Testis (tissue), 2 donors: ENCODE measurements at regions not wholly inside any gene's neighbourhood (a gene's known extent, or its start where the extent isn't known, plus 50 kb on each side); places are given as distances from the start of the nearest gene placed in this dataset.

Experiments used
- DNase-seq: peaks from one replicate; pipeline ENCODE4 v3.0.0-alpha.2; 2019
- H3K27ac ChIP-seq, 2 donors: fragments of 200-600 bp; sonication (generic); one replicate each; pipeline ENCODE4 v1.5.1; 2019
- H3K27me3 ChIP-seq: fragments of 200-600 bp; sonication (generic); one replicate; pipeline ENCODE4 v1.5.1; 2019
- H3K36me3 ChIP-seq: fragments of 200-600 bp; sonication (generic); one replicate; pipeline ENCODE4 v1.5.1; 2017; ENCODE audit warnings: low read depth; ENCODE audit errors: missing control alignments
- H3K4me1 ChIP-seq: fragments of 200-600 bp; sonication (generic); one replicate; pipeline ENCODE4 v1.5.1; 2019
- H3K4me3 ChIP-seq, 2 donors: fragments of 200-600 bp; sonication (generic); one replicate each; pipeline ENCODE4 v1.5.1; 2017 to 2019
- H3K9me3 ChIP-seq: fragments of 200-600 bp; sonication (generic); one replicate; pipeline ENCODE4 v1.5.1; 2017
- POLR2A ChIP-seq: fragments of 450-650 bp; IDR thresholded peaks from one replicate; pipeline ENCODE4 v1.6.1; 2017; ENCODE audit warnings: antibody characterized with exemption, mild to moderate bottlenecking, moderate library complexity
- WGBS, 2 donors: methylation state at CpG; one replicate each; pipeline ENCODE4 v1.1.5; 2018; 5-methylcytosine and 5-hydroxymethylcytosine counted together
- intact Hi-C: fragments of 100-400 bp; cut with DNase I; formaldehyde crosslinking; loops from one replicate; pipeline ENCODE4 v1.15.1; 2023; ENCODE audit warnings: low total_unique reads
- TF ChIP-seq, protein P1 (sequence below), 3 experiments: fragments of 450-650 bp in 2 of 3; fragments of 200-600 bp in 1 of 3; sonication (generic) in 1 of 3; IDR thresholded peaks; one replicate each; pipeline ENCODE4 v1.5.1; 2016 to 2019; ENCODE audit warnings: antibody characterized with exemption in 3 of 3, mild to moderate bottlenecking in 2 of 3, moderate library complexity in 1 of 3

DNA sequence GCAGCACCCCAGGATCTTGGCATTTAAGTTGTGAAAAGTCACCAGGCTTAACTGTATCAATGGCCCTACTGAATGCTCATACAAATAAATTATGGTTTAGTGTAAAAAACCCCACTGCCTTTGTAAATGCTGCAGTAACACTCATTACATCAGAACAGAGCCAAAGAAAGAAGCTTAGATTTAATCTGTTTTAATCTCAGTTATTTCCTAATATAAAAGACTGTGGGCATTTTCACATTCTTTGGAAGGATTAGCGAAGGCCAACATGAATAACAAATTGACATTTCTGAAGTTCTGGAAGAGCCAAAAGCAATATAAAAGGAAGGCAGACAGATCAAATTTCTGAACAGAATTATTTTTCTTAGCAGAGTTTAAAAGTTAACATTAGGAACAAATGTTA lies 140.0 kb upstream of the HCCS start:
- Histone ChIP-seq H3K36me3 (no peaks in the 10 kb centered on the region), H3K9me3 (no peaks in the 10 kb centered on the region), H3K27me3 (no peaks in the 10 kb centered on the region), H3K4me1 (no peaks in the 10 kb centered on the region), H3K27ac (no peak overlapping the region), H3K4me3 (no peak overlapping the region)
- TF ChIP-seq, protein P1, sequence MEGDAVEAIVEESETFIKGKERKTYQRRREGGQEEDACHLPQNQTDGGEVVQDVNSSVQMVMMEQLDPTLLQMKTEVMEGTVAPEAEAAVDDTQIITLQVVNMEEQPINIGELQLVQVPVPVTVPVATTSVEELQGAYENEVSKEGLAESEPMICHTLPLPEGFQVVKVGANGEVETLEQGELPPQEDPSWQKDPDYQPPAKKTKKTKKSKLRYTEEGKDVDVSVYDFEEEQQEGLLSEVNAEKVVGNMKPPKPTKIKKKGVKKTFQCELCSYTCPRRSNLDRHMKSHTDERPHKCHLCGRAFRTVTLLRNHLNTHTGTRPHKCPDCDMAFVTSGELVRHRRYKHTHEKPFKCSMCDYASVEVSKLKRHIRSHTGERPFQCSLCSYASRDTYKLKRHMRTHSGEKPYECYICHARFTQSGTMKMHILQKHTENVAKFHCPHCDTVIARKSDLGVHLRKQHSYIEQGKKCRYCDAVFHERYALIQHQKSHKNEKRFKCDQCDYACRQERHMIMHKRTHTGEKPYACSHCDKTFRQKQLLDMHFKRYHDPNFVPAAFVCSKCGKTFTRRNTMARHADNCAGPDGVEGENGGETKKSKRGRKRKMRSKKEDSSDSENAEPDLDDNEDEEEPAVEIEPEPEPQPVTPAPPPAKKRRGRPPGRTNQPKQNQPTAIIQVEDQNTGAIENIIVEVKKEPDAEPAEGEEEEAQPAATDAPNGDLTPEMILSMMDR (IDR thresholded peaks at IDR 0.05): no peak
- TF ChIP-seq POLR2A: no peak
- no peak for DNase-seq
- intact Hi-C loops: no loop called here
- 73 to 80% methylated on average over 1 of the region's 1 CpG for WGBS, 2 donors

DNA sequence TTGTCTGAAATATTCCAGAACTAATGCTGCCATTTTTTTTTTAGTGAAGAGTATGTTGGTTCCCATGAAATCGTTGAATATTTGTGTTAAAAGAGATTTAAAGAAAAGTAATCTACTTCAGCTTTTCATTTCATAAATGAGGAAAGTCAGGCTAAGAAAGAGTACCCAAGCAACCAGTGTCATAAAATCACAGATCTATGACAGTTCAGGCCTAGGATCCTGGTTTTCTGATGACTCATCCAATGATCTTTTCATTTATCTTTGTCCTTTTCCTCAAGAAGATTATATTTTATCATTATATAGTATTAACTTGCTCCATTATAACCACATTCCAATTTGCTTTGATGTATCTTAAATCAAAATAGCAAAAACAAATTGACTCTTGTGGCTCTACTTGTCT lies 139.4 kb upstream of the HCCS start:
- Histone ChIP-seq H3K27me3 (no peaks in the 10 kb centered on the region), H3K27ac (no peak overlapping the region), H3K36me3 (no peaks in the 10 kb centered on the region), H3K4me1 (no peaks in the 10 kb centered on the region), H3K4me3 (no peak overlapping the region), H3K9me3 (no peaks in the 10 kb centered on the region)
- intact Hi-C loops: no loop called here
- no peak for TF ChIP-seq POLR2A
- TF ChIP-seq, protein P1 (IDR thresholded peaks at IDR 0.05): no peak
- 88 to 91% methylated on average over 1 of the region's 1 CpG for WGBS, 2 donors
- no peak for DNase-seq

DNA sequence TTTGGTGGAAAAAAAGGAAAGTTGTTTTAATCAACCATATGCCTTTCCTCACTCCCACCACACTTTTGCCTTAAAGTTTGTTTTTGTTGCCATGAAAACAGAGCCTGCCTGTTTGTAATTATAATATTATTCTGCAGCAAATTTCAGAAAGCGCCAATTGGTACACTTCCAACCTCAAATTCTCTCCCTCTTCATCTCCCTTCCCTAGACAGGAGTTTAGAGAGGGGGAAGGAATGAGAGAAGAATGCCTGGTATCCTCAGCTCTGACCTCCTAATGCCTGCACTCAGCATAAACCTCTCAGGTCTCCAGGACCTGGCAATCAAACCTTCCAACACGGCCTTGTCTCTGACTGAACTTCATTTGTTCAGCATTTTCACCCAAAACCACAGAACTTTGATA lies 138.4 kb upstream of the HCCS start:
- Histone ChIP-seq H3K36me3 (no peaks in the 10 kb centered on the region), H3K4me3 (no peak overlapping the region), H3K27me3 (no peaks in the 10 kb centered on the region), H3K4me1 (no peaks in the 10 kb centered on the region), H3K27ac (no peak overlapping the region), H3K9me3 (no peaks in the 10 kb centered on the region)
- 49 to 67% methylated on average over 2 of the region's 2 CpGs for WGBS, 2 donors
- TF ChIP-seq, protein P1 (IDR thresholded peaks at IDR 0.05): no peak
- TF ChIP-seq POLR2A: no peak
- intact Hi-C loops: no loop called here
- DNase-seq: no peak

DNA sequence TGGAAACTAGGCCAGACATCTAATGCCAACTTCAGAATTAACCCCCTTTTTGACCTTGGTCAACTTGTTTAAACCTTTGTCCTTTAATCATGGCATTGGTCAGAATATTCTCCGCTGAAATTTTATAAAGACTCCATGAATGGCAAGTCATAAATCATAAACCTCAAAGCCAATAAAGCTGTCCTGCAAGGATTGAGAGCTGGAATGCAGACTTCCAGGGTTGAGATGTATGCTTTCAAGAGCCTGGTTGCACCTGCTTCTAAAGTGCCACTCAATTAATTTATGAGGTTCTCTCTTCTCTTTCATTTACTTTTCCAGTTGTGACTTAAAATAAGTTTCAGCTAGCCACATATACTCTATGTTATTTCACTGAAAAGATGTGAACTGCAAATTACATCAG lies 136.2 kb upstream of the HCCS start:
- no peak for TF ChIP-seq POLR2A
- TF ChIP-seq, protein P1 (IDR thresholded peaks at IDR 0.05): no peak
- WGBS, 2 donors: 90 to 95% methylated on average over 1 of the region's 1 CpG
- no peak overlapping the region for H3K27ac ChIP-seq
- no peaks in the 10 kb centered on the region for H3K36me3 ChIP-seq
- H3K27me3 ChIP-seq: no peaks in the 10 kb centered on the region
- no peak overlapping the region for H3K4me3 ChIP-seq
- intact Hi-C loops: no loop called here
- no peaks in the 10 kb centered on the region for H3K4me1 ChIP-seq
- no peak for DNase-seq
- H3K9me3 ChIP-seq: no peaks in the 10 kb centered on the region

DNA sequence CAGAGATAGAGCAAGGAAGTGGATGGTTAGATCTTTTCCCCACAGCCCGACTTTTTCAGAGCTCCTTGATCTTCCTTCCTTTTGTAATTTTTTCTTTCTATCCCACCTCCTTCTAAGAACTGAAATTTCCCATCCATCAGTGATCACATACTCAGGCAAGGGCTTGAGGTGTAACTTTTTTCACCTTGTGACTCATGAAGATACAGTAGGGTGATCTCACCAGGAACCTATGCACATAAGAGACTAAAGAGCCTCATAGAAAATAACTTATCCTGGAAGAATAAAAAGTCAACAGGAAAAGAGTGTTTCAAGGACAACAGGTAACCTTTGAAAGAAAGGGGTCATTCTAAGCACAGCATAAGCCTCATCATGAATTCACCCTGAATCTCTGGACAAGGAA lies 131.2 kb upstream of the HCCS start:
- TF ChIP-seq POLR2A: no peak
- TF ChIP-seq, protein P1 (IDR thresholded peaks at IDR 0.05): no peak
- no peak overlapping the region for H3K4me3 ChIP-seq
- H3K4me1 ChIP-seq: no peaks in the 10 kb centered on the region
- 70 to 94% methylated on average over 1 of the region's 1 CpG for WGBS, 2 donors
- H3K36me3 ChIP-seq: no peaks in the 10 kb centered on the region
- no peaks in the 10 kb centered on the region for H3K27me3 ChIP-seq
- intact Hi-C loops: no loop called here
- H3K9me3 ChIP-seq: no peaks in the 10 kb centered on the region
- no peak for DNase-seq
- no peak overlapping the region for H3K27ac ChIP-seq
